H9 (cell line): ENCODE measurements at regions not wholly inside any gene's neighbourhood (a gene's known extent, or its start where the extent isn't known, plus 50 kb on each side); places are given as distances from the start of the nearest gene placed in this dataset.

Source experiments
- DNase-seq: peaks from one replicate; pipeline ENCODE4 v3.0.0-alpha.2; 2017
- H2AFZ ChIP-seq: one replicate; pipeline ENCODE4 v1.6.1; 2013; ENCODE audit warnings: mild to moderate bottlenecking, low read length, control low read depth, moderate library complexity
- H2AK5ac ChIP-seq: 2 replicates; pipeline ENCODE4 v1.6.1; 2013; ENCODE audit warnings: low read length, control low read depth, mixed read lengths; ENCODE audit not compliant: insufficient read length
- H2BK120ac ChIP-seq: one replicate; pipeline ENCODE4 v1.6.1; 2013; ENCODE audit warnings: low read depth, mild to moderate bottlenecking, low read length, control low read depth, inconsistent platforms; ENCODE audit not compliant: poor library complexity, severe bottlenecking
- H2BK12ac ChIP-seq: 2 replicates; pipeline ENCODE4 v1.6.1; 2013; ENCODE audit warnings: low read length, control low read depth, mixed read lengths, low read depth; ENCODE audit not compliant: insufficient read length
- H2BK15ac ChIP-seq: 2 replicates; pipeline ENCODE4 v1.6.1; 2013; ENCODE audit warnings: low read depth, low read length, control low read depth
- H2BK20ac ChIP-seq: one replicate; pipeline ENCODE4 v1.6.1; 2013; ENCODE audit warnings: low read depth, mild to moderate bottlenecking, low read length, control low read depth, inconsistent platforms; ENCODE audit not compliant: poor library complexity, severe bottlenecking
- H2BK5ac ChIP-seq: 2 replicates; pipeline ENCODE4 v1.6.1; 2013; ENCODE audit warnings: low read length, control low read depth, mixed read lengths; ENCODE audit not compliant: insufficient read length
- H3K14ac ChIP-seq: 2 replicates; pipeline ENCODE4 v1.6.1; 2013; ENCODE audit warnings: low read length, control low read depth; ENCODE audit not compliant: insufficient read depth
- H3K18ac ChIP-seq: 2 replicates; pipeline ENCODE4 v1.6.1; 2013; ENCODE audit warnings: low read depth, mild to moderate bottlenecking, mixed read lengths, low read length, control low read depth; ENCODE audit not compliant: insufficient read length
- H3K23ac ChIP-seq: 2 replicates; pipeline ENCODE4 v1.6.1; 2013; ENCODE audit warnings: low read length, control low read depth, mixed read lengths, low read depth; ENCODE audit not compliant: insufficient read length
- H3K23me2 ChIP-seq: 2 replicates; pipeline ENCODE4 v1.6.1; 2013; ENCODE audit warnings: low read depth, mild to moderate bottlenecking, mixed read lengths, low read length, control low read depth; ENCODE audit not compliant: insufficient read length, poor library complexity, severe bottlenecking
- H3K27ac ChIP-seq: 2 replicates; pipeline ENCODE4 v1.5.1; 2013; ENCODE audit warnings: low read length, control low read depth, mixed read lengths, low read depth; ENCODE audit not compliant: insufficient read length
- H3K27me3 ChIP-seq: 2 replicates; pipeline ENCODE4 v1.6.1; 2013; ENCODE audit warnings: low read length, control low read depth, inconsistent platforms; ENCODE audit not compliant: insufficient read depth
- H3K4ac ChIP-seq: 2 replicates; pipeline ENCODE4 v1.6.1; 2013; ENCODE audit warnings: low read depth, mild to moderate bottlenecking, control low read depth, inconsistent platforms, low read length, moderate library complexity
- H3K4me1 ChIP-seq: 2 replicates; pipeline ENCODE4 v1.6.1; 2013; ENCODE audit warnings: low read length, control low read depth, inconsistent platforms; ENCODE audit not compliant: insufficient read depth
- H3K4me2 ChIP-seq: 2 replicates; pipeline ENCODE4 v1.6.1; 2013; ENCODE audit warnings: low read length, control low read depth, mixed read lengths; ENCODE audit not compliant: insufficient read length, insufficient read depth
- H3K56ac ChIP-seq: 2 replicates; pipeline ENCODE4 v1.6.1; 2013; ENCODE audit warnings: low read depth, mild to moderate bottlenecking, mixed read lengths, low read length, control low read depth; ENCODE audit not compliant: insufficient read length
- H3K79me1 ChIP-seq: 2 replicates; pipeline ENCODE4 v1.6.1; 2013; ENCODE audit warnings: low read depth, mild to moderate bottlenecking, moderate library complexity, low read length, control low read depth, inconsistent platforms; ENCODE audit not compliant: insufficient read depth, poor library complexity, severe bottlenecking
- H3K79me2 ChIP-seq: 2 replicates; pipeline ENCODE4 v1.6.1; 2013; ENCODE audit warnings: low read length, control low read depth, inconsistent platforms; ENCODE audit not compliant: insufficient read depth
- H3K9ac ChIP-seq: 2 replicates; pipeline ENCODE4 v1.6.1; 2013; ENCODE audit warnings: low read length, control low read depth, mixed read lengths; ENCODE audit not compliant: insufficient read length; ENCODE audit errors: extremely low read depth
- H3K9me3 ChIP-seq: one replicate; pipeline ENCODE4 v1.6.1; 2013; ENCODE audit warnings: low read depth, low read length, inconsistent platforms; ENCODE audit not compliant: control insufficient read depth
- H3T11ph ChIP-seq: one replicate; pipeline ENCODE4 v1.6.1; 2013; ENCODE audit warnings: mild to moderate bottlenecking, low read length, control low read depth, inconsistent platforms
- H4K20me1 ChIP-seq: one replicate; pipeline ENCODE4 v1.6.1; 2013; ENCODE audit not compliant: control insufficient read depth, insufficient read length, insufficient read depth
- H4K5ac ChIP-seq: 2 replicates; pipeline ENCODE4 v1.6.1; 2013; ENCODE audit warnings: low read depth, mild to moderate bottlenecking, mixed read lengths, low read length, control low read depth; ENCODE audit not compliant: insufficient read length
- H4K8ac ChIP-seq: replicated peaks from 2 replicates; pipeline ENCODE4 v1.6.1; 2013; ENCODE audit warnings: low read length, control low read depth, mixed read lengths, low read depth; ENCODE audit not compliant: insufficient read length
- H4K91ac ChIP-seq: 2 replicates; pipeline ENCODE4 v1.6.1; 2013; ENCODE audit warnings: low read depth, mild to moderate bottlenecking, moderate library complexity, mixed read lengths, low read length, control low read depth; ENCODE audit not compliant: insufficient read length
- H3K27ac Mint-ChIP-seq, 3 experiments: 2 replicates in 2 of 3; 3 replicates in 1 of 3; pipeline ENCODE4 v1.8.0; 2020 to 2021; ENCODE audit warnings: mixed read lengths in 3 of 3, mild to moderate bottlenecking in 1 of 3, moderate library complexity in 1 of 3
- H3K27me3 Mint-ChIP-seq: 2 replicates; pipeline ENCODE4 v1.8.0; 2021; ENCODE audit warnings: low read depth, mild to moderate bottlenecking, moderate library complexity, mixed read lengths
- H3K36me3 Mint-ChIP-seq, 3 experiments: 2 replicates in 2 of 3; 3 replicates in 1 of 3; pipeline ENCODE4 v1.8.0; 2020 to 2021; ENCODE audit warnings: low read depth in 3 of 3, mixed read lengths in 3 of 3; ENCODE audit not compliant: insufficient read depth in 1 of 3
- H3K4me1 Mint-ChIP-seq, 2 experiments: 2 replicates each; pipeline ENCODE4 v1.8.0; 2020; ENCODE audit warnings: mixed read lengths in 2 of 2
- H3K4me3 Mint-ChIP-seq, 2 experiments: 2 replicates in 1 of 2; 3 replicates in 1 of 2; pipeline ENCODE4 v1.8.0; 2020 to 2021; ENCODE audit warnings: mild to moderate bottlenecking in 2 of 2, mixed read lengths in 2 of 2, moderate library complexity in 1 of 2
- H3K9me3 Mint-ChIP-seq, 2 experiments: 2 replicates in 1 of 2; 3 replicates in 1 of 2; pipeline ENCODE4 v1.8.0; 2020; ENCODE audit warnings: mild to moderate bottlenecking in 2 of 2, mixed read lengths in 2 of 2, moderate library complexity in 1 of 2
- CTCF ChIP-seq: fragments of 200-600 bp; sonication (generic); conservative IDR thresholded peaks from 3 replicates; pipeline ENCODE4 v1.8.0; 2021; ENCODE audit warnings: antibody characterized with exemption, mild to moderate bottlenecking
- WGBS: extraction: QIAGEN DNeasy Blood & Tissue Kit; methylation state at CpG from one replicate; pipeline ENCODE4 v1.1.7; 2013; ENCODE audit warnings: missing lambda C conversion rate, low lambda C conversion rate, mixed read lengths; ENCODE audit not compliant: insufficient read length; ENCODE audit errors: extremely low coverage; 5-methylcytosine and 5-hydroxymethylcytosine counted together

GRCh38 chr3:106068795-106069194 lies 200.0 kb upstream of the CBLB start:
- WGBS: no CpG with 5 or more reads among the region's 2 CpGs
- no peaks in the 10 kb centered on the region; the same call in 1 of the 2 replicates for H3K27me3 Mint-ChIP-seq
- Histone ChIP-seq H3K27me3 (no peaks in the 10 kb centered on the region), H4K8ac (no peak overlapping the region), H3K79me2 (no peaks in the 10 kb centered on the region), H3K23ac (no peak overlapping the region), H3K56ac (no peak overlapping the region), H4K91ac (no peak overlapping the region), H3K4ac (no peak overlapping the region), H2BK15ac (no peak overlapping the region), H3K9me3 (peaks cover 5% of the 10 kb centered on the region), H3T11ph (no peak overlapping the region), H4K5ac (no peak overlapping the region), H2AK5ac (no peak overlapping the region), H3K4me1 (no peaks in the 10 kb centered on the region), H4K20me1 (no peaks in the 10 kb centered on the region), H3K23me2 (no peaks in the 10 kb centered on the region), H2BK5ac (no peak overlapping the region), H2BK12ac (no peak overlapping the region), H3K4me2 (no peak overlapping the region), H2BK20ac (no peak overlapping the region), H2AFZ (no peak overlapping the region), H2BK120ac (no peak overlapping the region), H3K9ac (no peak overlapping the region), H3K79me1 (no peaks in the 10 kb centered on the region), H3K18ac (no peak overlapping the region), H3K27ac (no peak overlapping the region), H3K14ac (no peak overlapping the region)
- H3K27ac Mint-ChIP-seq: no peak overlapping the region
- no peak for TF ChIP-seq CTCF
- peaks cover 11 to 22% of the 10 kb centered on the region in 2 experiments for H3K9me3 Mint-ChIP-seq
- peaks cover 4% of the 10 kb centered on the region in 2 experiments; a peak in 3 of 4 replicates for H3K4me1 Mint-ChIP-seq
- no peak overlapping the region for H3K4me3 Mint-ChIP-seq
- peaks cover 3 to 11% (median 4%) of the 10 kb centered on the region in 3 experiments for H3K36me3 Mint-ChIP-seq
- no peak for DNase-seq
